ENCODE measurements at regions not wholly inside any gene's neighbourhood (a gene's known extent, or its start where the extent isn't known, plus 50 kb on each side); places are given as distances from the start of the nearest gene placed in this dataset.

- H3K4me3 ChIP-seq: no peak overlapping the region
- H3K9me3 ChIP-seq (replicated peaks; ENCODE audit: control insufficient read depth, insufficient read depth, low read depth, low read length): no peaks in the 10 kb centered on the region
- ChIA-PET CTCF (ENCODE audit: low intra/inter-chr PET ratio) (no interaction called here), POLR2A (no interaction called here)
- H3K9me1 ChIP-seq (ENCODE audit: control insufficient read depth, insufficient read depth, low read length): no peaks in the 10 kb centered on the region
- TF ChIP-seq MITF (IDR thresholded peaks at IDR 0.05): no peak
- no peak for TF ChIP-seq HCFC1 (IDR thresholded peaks at IDR 0.05; ENCODE audit: low read depth, low read length)
- no peak overlapping the region for H2AFZ ChIP-seq (ENCODE audit: low read depth, low read length)
- in situ Hi-C loops (cut with MboI) (no loop called here), intact Hi-C loops (cut with micrococcal nuclease) (no loop called here)
- no peak for FAIRE-seq
- H3K27me3 ChIP-seq (ENCODE audit: control insufficient read depth in 2 of 2, insufficient read depth in 2 of 2, low read length in 2 of 2): no peaks in the 10 kb centered on the region
- H4K20me1 ChIP-seq (replicated peaks; ENCODE audit: control insufficient read depth, insufficient read depth, low read length): no peaks in the 10 kb centered on the region
- 0% methylated on average over 2 of the region's 2 CpGs for WGBS (ENCODE audit: insufficient coverage, low coverage, missing lambda C conversion rate)
- BruUV-seq (replicated peaks): no TSS peak
- ATAC-seq: no peak
- no peak for DNase-seq (ENCODE audit: extremely low read depth in 1 of 4, low spot score in 3 of 4)
- no peaks in the 10 kb centered on the region for H3K36me3 ChIP-seq (ENCODE audit: control insufficient read depth, insufficient read depth, low read length)
- no peaks in the 10 kb centered on the region for H3K4me1 ChIP-seq (replicated peaks in 1 of 2; ENCODE audit: control insufficient read depth in 2 of 2, insufficient read depth in 2 of 2, low read length in 2 of 2)
- H3K27ac ChIP-seq (ENCODE audit: extremely low read depth, low read depth, low read length): no peak overlapping the region
- no peak overlapping the region for H3K4me2 ChIP-seq (ENCODE audit: insufficient read depth, low read length)
- H3K9ac ChIP-seq (ENCODE audit: insufficient read depth in 1 of 2, low read depth in 2 of 2, low read length in 2 of 2): no peak overlapping the region
- no peaks in the 10 kb centered on the region for H3K79me2 ChIP-seq (ENCODE audit: control insufficient read depth, insufficient read depth, low read length)
These were observed 842.8 kb upstream of the EPHA6 start for GRCh38 chr3:95971573-95971972.

- H3K27ac ChIP-seq (ENCODE audit: extremely low read depth, low read depth, low read length): no peak overlapping the region
- in situ Hi-C loops (cut with MboI): no loop called here
- no peak overlapping the region for H3K4me3 ChIP-seq
- no peaks in the 10 kb centered on the region for H3K36me3 ChIP-seq (ENCODE audit: control insufficient read depth, insufficient read depth, low read length)
- CTCF ChIA-PET (ENCODE audit: low intra/inter-chr PET ratio): no interaction called here
- no peaks in the 10 kb centered on the region for H3K27me3 ChIP-seq (ENCODE audit: control insufficient read depth in 2 of 2, insufficient read depth in 2 of 2, low read length in 2 of 2)
- intact Hi-C loops (cut with micrococcal nuclease): no loop called here
- no peaks in the 10 kb centered on the region for H3K9me3 ChIP-seq (replicated peaks; ENCODE audit: control insufficient read depth, insufficient read depth, low read depth, low read length)
- DNase-seq (ENCODE audit: extremely low read depth in 1 of 4, low spot score in 3 of 4) (no peak), ATAC-seq (no peak), FAIRE-seq (no peak)
- H3K9ac ChIP-seq (ENCODE audit: insufficient read depth in 1 of 2, low read depth in 2 of 2, low read length in 2 of 2): no peak overlapping the region
- H3K4me2 ChIP-seq (ENCODE audit: insufficient read depth, low read length): no peak overlapping the region
- H3K79me2 ChIP-seq (ENCODE audit: control insufficient read depth, insufficient read depth, low read length): no peaks in the 10 kb centered on the region
- H4K20me1 ChIP-seq (replicated peaks; ENCODE audit: control insufficient read depth, insufficient read depth, low read length): no peaks in the 10 kb centered on the region
- H2AFZ ChIP-seq (ENCODE audit: low read depth, low read length): no peak overlapping the region
- no peaks in the 10 kb centered on the region for H3K4me1 ChIP-seq (replicated peaks in 1 of 2; ENCODE audit: control insufficient read depth in 2 of 2, insufficient read depth in 2 of 2, low read length in 2 of 2)
- POLR2A ChIA-PET: no interaction called here
- WGBS (ENCODE audit: insufficient coverage, low coverage, missing lambda C conversion rate): 0% methylated on average over 4 of the region's 4 CpGs
- no peaks in the 10 kb centered on the region for H3K9me1 ChIP-seq (ENCODE audit: control insufficient read depth, insufficient read depth, low read length)
- BruUV-seq (replicated peaks): no TSS peak
- TF ChIP-seq KLF16 (IDR thresholded peaks at IDR 0.05): no peak
- no peak for TF ChIP-seq RAD21 (CRISPR knock-in tag; conservative IDR thresholded peaks at IDR 0.05 in 1 of 2, IDR thresholded peaks at IDR 0.05 in 1 of 2)
- no peak for TF ChIP-seq RBM25 (IDR thresholded peaks at IDR 0.05; ENCODE audit: low read depth, low read length, severe bottlenecking)
- TF ChIP-seq ZNF133 (CRISPR knock-in tag; IDR thresholded peaks at IDR 0.05): no peak
- no peak for TF ChIP-seq ZBTB9 (CRISPR knock-in tag; IDR thresholded peaks at IDR 0.05)
- TF ChIP-seq NR0B1 (IDR thresholded peaks at IDR 0.05; ENCODE audit: partially characterized antibody): no peak
- TF ChIP-seq ZFP36 (IDR thresholded peaks at IDR 0.05; ENCODE audit: low read depth, low read length, partially characterized antibody): no peak
- no peak for TF ChIP-seq DMBX1 (CRISPR knock-in tag; IDR thresholded peaks at IDR 0.05; ENCODE audit: borderline replicate concordance)
- no peak for TF ChIP-seq ZNF57 (CRISPR knock-in tag; IDR thresholded peaks at IDR 0.05)
- TF ChIP-seq ZNF224 (CRISPR knock-in tag; IDR thresholded peaks at IDR 0.05): no peak
- no peak for TF ChIP-seq CHD1 (IDR thresholded peaks at IDR 0.05; ENCODE audit: low read length)
- TF ChIP-seq ZSCAN29 (IDR thresholded peaks at IDR 0.05): no peak
These were observed 820.1 kb upstream of the EPHA6 start for GRCh38 chr3:95994338-95994737.

Measured in K562 (cell line).